Neural cell (in vitro differentiated cells): ENCODE measurements at regions not wholly inside any gene's neighbourhood (a gene's known extent, or its start where the extent isn't known, plus 50 kb on each side); places are given as distances from the start of the nearest gene placed in this dataset.

Experiments
- H2AFZ ChIP-seq: fragments of 200-600, 300-800 bp; sonication (generic), shearing (Covaris generic); 2 replicates; pipeline ENCODE4 v1.6.0; 2014; ENCODE audit warnings: low read depth, mild to moderate bottlenecking, antibody characterized with exemption, low read length, moderate library complexity
- H3F3A ChIP-seq: fragments of 200-600 bp; shearing (Covaris generic); 2 replicates; pipeline ENCODE4 v1.6.1; 2016; ENCODE audit warnings: mild to moderate bottlenecking, moderate library complexity, mixed read lengths, antibody characterized with exemption, low read length; ENCODE audit not compliant: insufficient read depth, poor library complexity, severe bottlenecking
- H3K27ac ChIP-seq: fragments of 200-600, 300-800 bp; sonication (generic), shearing (Covaris generic); 2 replicates; pipeline ENCODE4 v1.5.1; 2014; ENCODE audit warnings: mild to moderate bottlenecking, low read length, moderate library complexity
- H3K27me3 ChIP-seq: fragments of 300-800, 200-600 bp; sonication (generic), shearing (Covaris generic); 2 replicates; pipeline ENCODE4 v1.6.0; 2014; ENCODE audit warnings: mild to moderate bottlenecking, low read depth, low read length, moderate library complexity; ENCODE audit not compliant: insufficient read depth
- H3K36me3 ChIP-seq: fragments of 300-800, 200-600 bp; sonication (generic), shearing (Covaris generic); 2 replicates; pipeline ENCODE4 v1.5.1; 2014; ENCODE audit warnings: mild to moderate bottlenecking, antibody characterized with exemption, low read length, moderate library complexity; ENCODE audit not compliant: insufficient read depth
- H3K4me2 ChIP-seq: fragments of 300-800, 200-600 bp; sonication (generic), shearing (Covaris generic); 2 replicates; pipeline ENCODE4 v1.6.0; 2014; ENCODE audit warnings: mild to moderate bottlenecking, low read length
- H3K4me3 ChIP-seq: fragments of 300-800, 200-600 bp; sonication (generic), shearing (Covaris generic); 2 replicates; pipeline ENCODE4 v1.5.1; 2014; ENCODE audit warnings: mild to moderate bottlenecking, low read length, moderate library complexity
- H3K79me2 ChIP-seq: fragments of 200-600 bp; shearing (Covaris generic); replicated peaks from 2 replicates; pipeline ENCODE4 v1.6.0; 2014; ENCODE audit warnings: mild to moderate bottlenecking, low read length, moderate library complexity; ENCODE audit not compliant: insufficient read depth
- H3K9ac ChIP-seq: fragments of 300-800, 200-600 bp; sonication (generic), shearing (Covaris generic); 2 replicates; pipeline ENCODE4 v1.6.1; 2016; ENCODE audit warnings: mild to moderate bottlenecking, low read length, mixed read lengths
- H3K9me2 ChIP-seq: fragments of 200-600 bp; shearing (Covaris generic); 2 replicates; pipeline ENCODE4 v1.6.1; 2016; ENCODE audit warnings: mild to moderate bottlenecking, low read length, mixed read lengths; ENCODE audit not compliant: insufficient read depth
- H3K9me3 ChIP-seq: fragments of 200-600, 300-800 bp; sonication (generic), shearing (Covaris generic); 2 replicates; pipeline ENCODE4 v1.6.1; 2016; ENCODE audit warnings: mild to moderate bottlenecking, mixed run types, low read length, moderate library complexity, mixed read lengths
- H4K20me1 ChIP-seq: fragments of 200-600 bp; shearing (Covaris generic); 2 replicates; pipeline ENCODE4 v1.6.1; 2016; ENCODE audit warnings: mild to moderate bottlenecking, mixed run types; ENCODE audit not compliant: insufficient read depth
- CTCF ChIP-seq: fragments of 450-650 bp; IDR thresholded peaks from 2 replicates; pipeline ENCODE4 v1.5.1; 2014; ENCODE audit warnings: antibody characterized with exemption, mild to moderate bottlenecking, moderate library complexity; ENCODE audit not compliant: poor library complexity, severe bottlenecking
- EP300 ChIP-seq: fragments of 450-650 bp; conservative IDR thresholded peaks from 2 replicates; pipeline ENCODE4 v1.6.1; 2014; ENCODE audit warnings: antibody characterized with exemption, mild to moderate bottlenecking, moderate library complexity; ENCODE audit not compliant: poor library complexity, severe bottlenecking
- EZH2 ChIP-seq: fragments of 200-600, 300-800 bp; shearing (Covaris generic), sonication (generic); IDR thresholded peaks from 2 replicates; pipeline ENCODE4 v1.6.1; 2014; ENCODE audit warnings: antibody characterized with exemption, low read length, borderline replicate concordance, mild to moderate bottlenecking; ENCODE audit not compliant: insufficient read depth, poor library complexity, severe bottlenecking
- MXI1 ChIP-seq: fragments of 450-650 bp; conservative IDR thresholded peaks from 2 replicates; pipeline ENCODE4 v1.6.1; 2014; ENCODE audit warnings: antibody characterized with exemption, mild to moderate bottlenecking; ENCODE audit not compliant: poor library complexity, severe bottlenecking
- POLR2AphosphoS5 ChIP-seq: IDR thresholded peaks from 2 replicates; pipeline ENCODE4 v1.6.1; 2012
- RAD21 ChIP-seq: fragments of 450-650 bp; conservative IDR thresholded peaks from 2 replicates; pipeline ENCODE4 v1.6.1; 2014; ENCODE audit warnings: antibody characterized with exemption, mild to moderate bottlenecking, moderate library complexity
- SMC3 ChIP-seq: fragments of 450-650 bp; conservative IDR thresholded peaks from 2 replicates; pipeline ENCODE4 v1.6.1; 2014; ENCODE audit warnings: antibody characterized with exemption, mild to moderate bottlenecking, moderate library complexity; ENCODE audit not compliant: poor library complexity
- TAF1 ChIP-seq: IDR thresholded peaks from 2 replicates; pipeline ENCODE4 v1.6.1; 2012; ENCODE audit warnings: low read depth
- TF ChIP-seq, protein P1 (sequence below): IDR thresholded peaks from 2 replicates; pipeline ENCODE4 v1.6.1; 2012; ENCODE audit warnings: borderline replicate concordance

GRCh38 chr20:22471156-22471836, 113.1 kb downstream of the FOXA2 start:
- no peaks in the 10 kb centered on the region for H3K36me3 ChIP-seq
- no peaks in the 10 kb centered on the region for H3K9me3 ChIP-seq
- H2AFZ ChIP-seq = no peak overlapping the region
- no peak overlapping the region for H3K4me2 ChIP-seq
- no peaks in the 10 kb centered on the region for H3F3A ChIP-seq
- no peaks in the 10 kb centered on the region for H4K20me1 ChIP-seq
- H3K4me3 ChIP-seq = no peak overlapping the region
- H3K79me2 ChIP-seq = no peaks in the 10 kb centered on the region
- H3K9me2 ChIP-seq = no peaks in the 10 kb centered on the region
- H3K27me3 ChIP-seq = no peaks in the 10 kb centered on the region
- H3K27ac ChIP-seq = no peak overlapping the region
- no peak overlapping the region for H3K9ac ChIP-seq
- TF ChIP-seq MXI1 (no peak), EZH2 (no peak), RAD21 (no peak), POLR2AphosphoS5 (no peak), TAF1 (no peak), CTCF (no peak), SMC3 (no peak), EP300 (no peak)
- TF ChIP-seq, protein P1, sequence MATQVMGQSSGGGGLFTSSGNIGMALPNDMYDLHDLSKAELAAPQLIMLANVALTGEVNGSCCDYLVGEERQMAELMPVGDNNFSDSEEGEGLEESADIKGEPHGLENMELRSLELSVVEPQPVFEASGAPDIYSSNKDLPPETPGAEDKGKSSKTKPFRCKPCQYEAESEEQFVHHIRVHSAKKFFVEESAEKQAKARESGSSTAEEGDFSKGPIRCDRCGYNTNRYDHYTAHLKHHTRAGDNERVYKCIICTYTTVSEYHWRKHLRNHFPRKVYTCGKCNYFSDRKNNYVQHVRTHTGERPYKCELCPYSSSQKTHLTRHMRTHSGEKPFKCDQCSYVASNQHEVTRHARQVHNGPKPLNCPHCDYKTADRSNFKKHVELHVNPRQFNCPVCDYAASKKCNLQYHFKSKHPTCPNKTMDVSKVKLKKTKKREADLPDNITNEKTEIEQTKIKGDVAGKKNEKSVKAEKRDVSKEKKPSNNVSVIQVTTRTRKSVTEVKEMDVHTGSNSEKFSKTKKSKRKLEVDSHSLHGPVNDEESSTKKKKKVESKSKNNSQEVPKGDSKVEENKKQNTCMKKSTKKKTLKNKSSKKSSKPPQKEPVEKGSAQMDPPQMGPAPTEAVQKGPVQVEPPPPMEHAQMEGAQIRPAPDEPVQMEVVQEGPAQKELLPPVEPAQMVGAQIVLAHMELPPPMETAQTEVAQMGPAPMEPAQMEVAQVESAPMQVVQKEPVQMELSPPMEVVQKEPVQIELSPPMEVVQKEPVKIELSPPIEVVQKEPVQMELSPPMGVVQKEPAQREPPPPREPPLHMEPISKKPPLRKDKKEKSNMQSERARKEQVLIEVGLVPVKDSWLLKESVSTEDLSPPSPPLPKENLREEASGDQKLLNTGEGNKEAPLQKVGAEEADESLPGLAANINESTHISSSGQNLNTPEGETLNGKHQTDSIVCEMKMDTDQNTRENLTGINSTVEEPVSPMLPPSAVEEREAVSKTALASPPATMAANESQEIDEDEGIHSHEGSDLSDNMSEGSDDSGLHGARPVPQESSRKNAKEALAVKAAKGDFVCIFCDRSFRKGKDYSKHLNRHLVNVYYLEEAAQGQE = no peak

- Histone ChIP-seq H3K36me3 (no peaks in the 10 kb centered on the region), H3K9ac (no peak overlapping the region), H3K27me3 (no peaks in the 10 kb centered on the region), H2AFZ (no peak overlapping the region), H3K27ac (no peak overlapping the region), H3K9me2 (no peaks in the 10 kb centered on the region), H4K20me1 (no peaks in the 10 kb centered on the region), H3K4me3 (no peak overlapping the region), H3F3A (no peaks in the 10 kb centered on the region), H3K4me2 (no peak overlapping the region), H3K9me3 (no peaks in the 10 kb centered on the region), H3K79me2 (no peaks in the 10 kb centered on the region)
- TF ChIP-seq, protein P1 = no peak
- TF ChIP-seq EZH2 = no peak
- TF ChIP-seq CTCF = no peak
- TF ChIP-seq RAD21 = no peak
- TF ChIP-seq TAF1 = no peak
- TF ChIP-seq POLR2AphosphoS5 = no peak
- TF ChIP-seq MXI1 = no peak
- TF ChIP-seq SMC3 = no peak
- TF ChIP-seq EP300 = no peak
Observed at GRCh38 chr20:22470620-22471026, 113.7 kb downstream of the FOXA2 start.
